Islet of Langerhans (tissue), 1 donor: ENCODE measurements at regions not wholly inside any gene's neighbourhood (a gene's known extent, or its start where the extent isn't known, plus 50 kb on each side); places are given as distances from the start of the nearest gene placed in this dataset.
A peak's percentile ranks its signal among the peaks of the same experiment; 100 is the strongest.
"Not testable (repeated sequence)": the region's sequence is repeated elsewhere in the genome, so short reads cannot be mapped to it uniquely, and the experiment has no call there.

Source experiments
- FAIRE-seq: peaks from one replicate; lab custom pipeline; 2011; peaks lifted over from hg19 to GRCh38; lab: Jason Lieb, UNC

DNA sequence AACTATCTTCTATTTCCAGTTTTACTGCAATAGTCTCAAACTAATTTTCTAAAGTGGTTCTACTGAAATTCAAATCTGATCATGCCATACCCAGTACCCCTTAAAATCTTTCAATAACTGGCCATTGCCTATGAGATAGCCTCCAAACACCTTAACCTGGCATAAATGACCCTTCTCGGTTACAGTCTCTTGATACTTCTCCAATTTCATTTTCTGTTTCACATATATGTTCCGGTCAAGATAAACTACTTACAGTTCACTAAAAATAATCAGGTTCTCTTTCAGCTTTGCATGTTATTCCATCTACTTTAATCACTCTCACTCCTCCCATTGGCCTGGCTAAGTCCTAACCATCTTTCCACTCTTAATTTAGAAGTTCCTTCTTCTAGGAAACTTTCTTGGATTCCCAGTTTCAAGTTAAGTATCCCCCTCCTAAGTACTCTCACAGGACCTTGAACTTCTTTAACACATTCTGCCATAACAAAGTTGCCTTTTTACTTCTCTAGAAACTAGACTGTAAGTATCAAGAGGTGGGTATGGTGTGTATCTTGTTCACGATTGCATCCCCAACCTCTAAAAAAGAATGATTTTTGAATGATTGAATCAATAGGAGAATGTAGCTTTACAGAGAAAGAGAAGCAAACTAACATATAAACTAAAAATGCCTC, 110.2 kb upstream of the RBBP8 start:
- FAIRE-seq, result no peak

- FAIRE-seq, result no peak
Observed at GRCh38 chr18:22826726-22827125, 106.4 kb upstream of the RBBP8 start.

DNA sequence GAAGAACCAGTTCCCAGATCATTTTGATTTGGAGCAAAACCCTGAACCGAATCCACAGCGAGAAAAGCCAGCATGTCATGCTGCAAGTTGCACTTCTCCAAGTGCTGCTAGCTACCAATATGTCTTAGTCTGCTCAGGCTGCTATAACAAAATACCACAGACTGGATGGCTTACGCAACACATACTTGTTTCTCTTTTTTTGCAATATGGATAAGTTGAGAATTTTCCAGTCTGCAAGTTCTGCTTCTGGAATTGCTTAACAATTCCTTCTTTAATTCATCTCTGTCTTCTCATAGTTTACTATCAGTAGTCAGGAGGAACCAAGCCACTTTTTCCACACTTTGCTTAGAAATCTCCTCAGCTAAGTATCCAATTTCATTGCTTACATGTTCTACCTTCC, 105.9 kb upstream of the RBBP8 start:
- no peak for FAIRE-seq

- FAIRE-seq, result no peak
Observed at GRCh38 chr18:22827741-22828140, 105.4 kb upstream of the RBBP8 start.

DNA sequence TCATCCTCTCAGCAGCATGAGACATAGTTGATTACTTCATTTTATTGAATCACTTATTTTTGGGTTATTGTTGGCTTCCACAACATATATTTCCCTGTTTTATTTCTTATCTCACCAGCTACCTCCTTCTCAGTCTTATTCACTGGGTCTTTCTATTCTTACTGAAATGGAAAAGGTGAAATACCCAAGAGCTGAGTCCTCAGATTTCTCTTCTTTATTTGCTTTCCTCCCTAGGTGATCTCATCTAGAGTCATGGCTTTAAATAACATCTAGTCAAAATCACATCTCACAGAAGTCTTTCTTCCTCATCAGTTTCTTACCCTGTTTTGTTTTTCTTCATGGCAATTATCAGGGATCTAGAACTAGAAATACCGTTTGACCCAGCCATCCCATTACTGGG, 105.0 kb upstream of the RBBP8 start:
- FAIRE-seq, result no peak

DNA sequence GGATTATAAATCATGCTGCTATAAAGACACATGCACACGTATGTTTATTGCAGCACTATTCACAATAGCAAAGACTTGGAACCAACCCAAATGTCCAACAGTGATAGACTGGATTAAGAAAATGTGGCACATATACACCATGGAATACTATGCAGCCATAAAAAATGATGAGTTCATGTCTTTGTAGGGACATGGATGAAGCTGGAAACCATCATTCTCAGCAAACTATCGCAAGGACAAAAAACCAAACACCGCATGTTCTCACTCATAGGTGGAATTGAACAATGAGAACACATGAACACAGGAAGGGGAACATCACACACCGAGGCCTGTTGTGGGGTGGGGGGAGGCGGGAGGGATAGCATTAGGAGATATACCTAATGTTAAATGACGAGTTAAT, 104.5 kb upstream of the RBBP8 start:
- FAIRE-seq, result not testable (repeated sequence)

GRCh38 chr18:22829781-22830180, 103.3 kb upstream of the RBBP8 start:
- no peak for FAIRE-seq

- FAIRE-seq, result no peak
Observed at GRCh38 chr18:22830511-22830910, 102.6 kb upstream of the RBBP8 start.

- no peak for FAIRE-seq
Observed at GRCh38 chr18:22831441-22831904, 101.7 kb upstream of the RBBP8 start.

- no peak for FAIRE-seq
Observed at GRCh38 chr18:22836932-22837331, 96.2 kb upstream of the RBBP8 start.

- FAIRE-seq, result no peak
Observed at GRCh38 chr18:22838221-22838620, 94.9 kb upstream of the RBBP8 start.

GRCh38 chr18:22838639-22839277, 94.4 kb upstream of the RBBP8 start:
- FAIRE-seq, result no peak

DNA sequence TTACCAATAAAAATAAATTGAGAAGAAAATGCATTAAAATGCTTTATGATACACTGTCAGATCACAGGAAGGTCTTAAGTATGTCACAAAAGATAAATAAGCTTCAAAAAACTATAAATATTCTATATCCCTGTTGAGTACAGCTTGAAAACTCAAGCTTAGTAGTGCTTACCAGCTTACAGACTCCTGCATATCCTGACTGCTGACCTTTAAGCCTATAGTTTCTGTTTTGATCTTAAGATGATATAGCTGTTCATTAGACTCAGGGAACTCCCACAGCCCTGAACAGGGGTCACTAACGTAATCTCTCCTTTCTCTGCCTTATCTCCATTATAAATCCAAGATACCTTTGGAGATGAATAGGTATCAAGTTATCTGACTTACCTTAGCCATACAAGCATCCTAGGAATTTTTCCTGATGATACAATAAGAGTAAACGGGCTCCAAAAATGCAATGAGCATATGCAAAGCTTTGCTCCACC, 93.7 kb upstream of the RBBP8 start:
- no peak for FAIRE-seq

DNA sequence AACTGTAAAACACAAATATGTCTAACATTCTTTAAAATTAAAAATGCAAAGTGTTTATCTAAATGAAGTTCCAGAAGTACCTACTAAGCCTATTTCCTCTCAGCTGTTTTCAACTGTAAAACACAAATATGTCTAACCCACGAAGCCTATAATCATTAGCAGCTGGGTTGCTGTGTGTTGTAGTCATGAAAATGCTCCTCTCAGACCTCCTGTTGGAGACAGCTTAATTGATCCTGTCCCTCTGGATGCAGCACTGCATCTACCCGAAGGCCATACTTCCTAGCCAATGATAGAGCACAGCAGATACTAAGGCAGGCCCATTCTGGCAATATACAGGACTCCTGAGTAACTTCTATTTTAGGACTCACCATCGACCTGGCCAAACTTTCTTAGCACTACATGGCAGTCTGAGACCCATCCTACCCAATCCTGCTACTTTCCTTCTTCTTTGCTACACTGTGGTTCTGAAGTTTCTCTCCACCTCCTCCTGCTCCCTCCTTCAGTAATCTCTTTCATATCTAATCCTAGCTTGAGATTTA, 92.5 kb upstream of the RBBP8 start:
- FAIRE-seq, result no peak

- FAIRE-seq, result no peak
Observed at GRCh38 chr18:22841840-22842239, 91.3 kb upstream of the RBBP8 start.

- FAIRE-seq, result no peak
Observed at GRCh38 chr18:22844190-22844589, 88.9 kb upstream of the RBBP8 start.

DNA sequence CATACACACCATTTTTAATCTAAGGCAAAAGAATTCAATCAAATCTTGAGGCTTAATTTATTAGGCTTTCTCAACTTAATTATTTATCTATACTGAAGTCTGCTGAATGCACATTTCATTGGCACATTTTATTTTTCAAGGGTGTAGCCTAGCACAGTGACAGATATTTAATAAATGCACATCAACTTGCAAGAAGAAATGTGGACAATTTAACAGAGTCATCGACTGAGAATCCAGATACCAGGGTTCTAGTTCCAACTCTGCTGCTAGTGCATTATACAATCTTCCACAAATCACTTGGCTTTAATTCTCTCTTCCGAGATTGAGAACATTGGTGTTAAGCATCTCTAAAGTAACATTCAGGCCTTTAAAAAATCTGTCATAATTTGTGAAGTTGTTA, 88.5 kb upstream of the RBBP8 start:
- no peak for FAIRE-seq

DNA sequence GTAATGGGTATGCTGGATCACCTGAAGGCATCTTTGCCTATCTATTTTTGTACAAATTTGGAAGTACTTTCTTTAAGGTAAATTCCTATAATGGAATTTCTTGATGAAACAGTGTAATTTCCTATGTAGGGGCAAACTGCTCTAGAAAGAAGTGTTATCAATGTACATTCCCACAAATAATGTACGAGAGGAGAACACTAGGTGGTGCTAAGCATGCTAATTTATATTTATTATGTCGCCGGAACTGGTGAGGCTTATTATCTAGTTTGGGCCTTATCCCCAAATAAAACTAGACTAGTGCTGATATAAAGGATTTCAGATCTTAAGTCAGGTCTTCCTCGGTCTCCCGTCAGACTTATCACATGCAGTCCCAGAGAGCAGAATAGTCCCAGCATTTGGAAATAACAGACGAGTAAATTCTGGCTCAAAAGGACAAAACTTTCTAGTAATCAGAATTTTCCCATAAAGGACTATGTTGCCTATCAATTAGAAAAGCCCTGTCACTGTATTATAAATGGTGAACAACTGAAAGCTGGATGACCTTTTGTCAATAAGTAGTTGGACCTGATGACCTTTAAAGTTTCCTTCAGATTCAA, 86.9 kb upstream of the RBBP8 start:
- no peak for FAIRE-seq

GRCh38 chr18:22846697-22847096, 86.4 kb upstream of the RBBP8 start:
- no peak for FAIRE-seq

DNA sequence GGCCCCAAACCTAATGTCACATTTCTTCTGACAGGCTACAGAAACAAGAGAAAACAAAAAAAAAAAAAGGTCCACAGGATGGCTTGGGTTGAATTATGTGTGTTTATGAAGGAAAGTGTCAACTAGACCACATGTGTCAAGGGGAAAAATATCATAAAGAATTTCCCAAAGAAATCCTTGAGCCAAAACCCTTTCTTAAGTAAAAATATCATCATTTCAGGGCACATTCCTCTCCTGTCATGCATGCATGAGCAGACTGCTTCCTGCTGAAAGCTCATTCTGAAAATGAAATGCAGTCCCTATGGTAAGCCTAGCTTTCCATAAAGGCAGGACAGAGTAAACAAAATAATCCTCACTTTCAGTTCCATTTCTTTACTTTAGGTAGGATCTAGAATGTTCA, 85.7 kb upstream of the RBBP8 start:
- no peak for FAIRE-seq

DNA sequence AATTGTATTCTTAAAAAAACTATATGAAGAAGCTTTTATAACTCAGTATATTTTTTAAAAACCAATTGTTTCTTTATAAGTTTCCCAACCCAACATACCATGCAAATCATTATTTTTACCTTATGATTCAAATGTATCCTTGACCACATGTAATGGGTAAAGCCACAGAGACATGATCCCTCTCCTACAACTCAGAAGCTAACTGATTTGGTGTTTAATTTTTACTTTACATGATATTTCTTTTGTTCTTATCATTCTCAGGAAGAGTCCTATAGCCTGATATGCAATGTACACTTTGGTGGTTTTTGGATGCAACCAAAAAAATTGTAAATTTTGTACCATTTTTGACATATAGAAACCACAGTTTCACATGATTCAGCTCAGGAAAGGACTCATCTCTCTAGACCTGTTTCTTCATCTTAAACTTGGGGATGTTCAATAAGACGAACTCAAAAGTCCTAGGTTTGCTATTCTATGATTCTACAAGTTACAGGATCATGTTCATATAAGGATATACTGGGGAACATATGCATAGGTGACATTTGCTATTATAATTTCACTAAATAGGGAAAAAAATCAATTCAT, 85.2 kb upstream of the RBBP8 start:
- peak; percentile 21 for FAIRE-seq

GRCh38 chr18:22848615-22849014, 84.5 kb upstream of the RBBP8 start:
- no peak for FAIRE-seq

DNA sequence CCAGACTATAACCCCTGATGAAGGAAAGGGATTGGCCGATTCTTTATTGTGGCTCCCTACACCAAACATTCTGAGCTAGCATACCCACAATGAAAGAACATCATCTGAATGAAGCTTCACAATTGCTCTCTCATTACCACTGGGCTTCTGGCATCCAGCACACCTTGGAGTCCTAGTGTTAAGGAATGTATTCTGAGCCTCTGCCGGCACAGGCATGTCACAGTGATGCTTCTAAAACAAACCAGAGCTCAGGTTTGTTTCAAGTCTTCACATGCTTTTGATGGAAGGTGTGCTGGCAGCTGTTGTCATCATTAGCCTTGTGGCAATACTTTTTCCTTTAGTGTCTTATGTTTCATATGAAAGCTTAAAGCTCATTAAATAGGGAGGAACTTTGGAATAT, 76.3 kb upstream of the RBBP8 start:
- no peak for FAIRE-seq
